ENCODE measurements at regions not wholly inside any gene's neighbourhood (a gene's known extent, or its start where the extent isn't known, plus 50 kb on each side); places are given as distances from the start of the nearest gene placed in this dataset.

DNA sequence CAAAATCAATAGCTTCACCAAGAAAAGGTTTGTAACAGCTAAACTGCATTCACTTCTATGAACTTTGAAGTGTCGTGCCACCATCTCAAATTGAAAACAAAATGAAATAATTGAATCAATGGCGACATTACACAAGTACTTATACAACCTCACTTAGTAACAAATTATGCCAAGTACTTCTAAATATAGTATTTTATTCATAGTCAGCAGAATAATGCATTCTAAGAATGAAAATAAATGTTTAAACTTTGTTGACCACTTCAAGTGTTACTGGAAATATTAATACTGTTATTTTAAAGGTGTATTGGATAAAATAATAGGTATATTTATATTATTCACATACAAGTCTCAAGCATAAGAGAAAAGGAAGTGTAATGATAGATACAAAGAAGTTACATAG is 280.1 kb upstream of the HTR1E start:
- Histone ChIP-seq H3K9me3 (no peaks in the 10 kb centered on the region), H3K27me3 (no peaks in the 10 kb centered on the region), H3K36me3 (no peaks in the 10 kb centered on the region), H3K27ac (no peak overlapping the region), H3K4me3 (no peak overlapping the region), H3K4me1 (no peaks in the 10 kb centered on the region)
- no peak for TF ChIP-seq CTCF (IDR thresholded peaks at IDR 0.05)
- ATAC-seq (no peak), DNase-seq (no peak)
- 31% methylated on average over 2 of the region's 2 CpGs for WGBS (ENCODE audit: insufficient coverage, low coverage, low lambda C conversion rate, missing lambda C conversion rate)
- intact Hi-C loops (cut with DNase I) = no loop called here

- 6% methylated on average over 1 of the region's 1 CpG for WGBS (ENCODE audit: insufficient coverage, low coverage, low lambda C conversion rate, missing lambda C conversion rate)
- Histone ChIP-seq H3K4me3 (no peak overlapping the region), H3K9me3 (no peaks in the 10 kb centered on the region), H3K27ac (no peak overlapping the region), H3K36me3 (no peaks in the 10 kb centered on the region), H3K4me1 (no peaks in the 10 kb centered on the region), H3K27me3 (no peaks in the 10 kb centered on the region)
- no peak for TF ChIP-seq CTCF (IDR thresholded peaks at IDR 0.05)
- no peak for TF ChIP-seq POLR2A (IDR thresholded peaks at IDR 0.05)
- DNase-seq (no peak), ATAC-seq (no peak)
- intact Hi-C loops (cut with DNase I) = no loop called here
Measured at GRCh38 chr6:86629123-86629522, 308.2 kb upstream of the HTR1E start.

GRCh38 chr6:86619428-86619827 is 317.9 kb upstream of the HTR1E start:
- WGBS (ENCODE audit: insufficient coverage, low coverage, low lambda C conversion rate, missing lambda C conversion rate) = 88% methylated on average over 2 of the region's 2 CpGs
- DNase-seq (no peak), ATAC-seq (no peak)
- Histone ChIP-seq H3K27me3 (no peaks in the 10 kb centered on the region), H3K27ac (no peak overlapping the region), H3K36me3 (no peaks in the 10 kb centered on the region), H3K4me3 (no peak overlapping the region), H3K9me3 (no peaks in the 10 kb centered on the region), H3K4me1 (no peaks in the 10 kb centered on the region)
- no peak for TF ChIP-seq POLR2A (IDR thresholded peaks at IDR 0.05)
- no peak for TF ChIP-seq CTCF (IDR thresholded peaks at IDR 0.05)
- intact Hi-C loops (cut with DNase I) = no loop called here

DNA sequence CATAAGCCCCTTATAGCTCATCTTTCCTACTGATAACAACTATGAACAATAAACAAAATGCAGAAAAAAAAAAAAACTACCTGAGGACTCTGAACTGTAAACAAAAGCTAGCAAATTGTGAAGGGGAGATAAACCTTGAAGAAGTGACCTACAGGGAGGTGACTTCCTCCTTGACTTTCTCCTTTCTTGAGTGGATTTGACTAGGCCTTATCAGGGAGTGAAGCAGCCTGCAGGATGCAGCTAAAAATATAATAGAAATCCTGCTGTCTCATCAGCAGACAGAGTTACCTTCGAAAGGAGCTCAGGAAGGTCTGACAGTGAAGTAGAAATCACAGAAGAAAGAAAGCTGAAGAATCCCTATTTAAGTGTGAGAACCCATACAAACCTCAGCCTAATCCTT is 322.0 kb upstream of the HTR1E start:
- H3K27ac ChIP-seq = no peak overlapping the region
- TF ChIP-seq CTCF (IDR thresholded peaks at IDR 0.05) (no peak), POLR2A (IDR thresholded peaks at IDR 0.05) (no peak)
- ATAC-seq (no peak), DNase-seq (no peak)
- WGBS (ENCODE audit: insufficient coverage, low coverage, low lambda C conversion rate, missing lambda C conversion rate) = 31% methylated on average over 1 of the region's 1 CpG
- H3K36me3 ChIP-seq = no peaks in the 10 kb centered on the region
- intact Hi-C loops (cut with DNase I) = no loop called here
- no peaks in the 10 kb centered on the region for H3K27me3 ChIP-seq
- H3K9me3 ChIP-seq = no peaks in the 10 kb centered on the region
- no peak overlapping the region for H3K4me3 ChIP-seq
- no peaks in the 10 kb centered on the region for H3K4me1 ChIP-seq

Data from right lobe of liver (tissue), 6 donors.